PFSK-1 (cell line): ENCODE measurements at regions not wholly inside any gene's neighbourhood (a gene's known extent, or its start where the extent isn't known, plus 50 kb on each side); places are given as distances from the start of the nearest gene placed in this dataset.

Experiments
- FOXP2 ChIP-seq: optimal IDR thresholded peaks from 2 replicates; pipeline ENCODE3; 2011; ENCODE audit warnings: borderline replicate concordance, control low read depth, inconsistent platforms; ENCODE audit not compliant: insufficient read depth; ENCODE audit errors: extremely low read length, extremely low read depth
- POLR2AphosphoS5 ChIP-seq: IDR thresholded peaks from 2 replicates; pipeline ENCODE4 v1.6.1; 2012; ENCODE audit warnings: low read depth, mild to moderate bottlenecking, control low read depth, low read length, moderate library complexity
- REST ChIP-seq, 2 experiments: IDR thresholded peaks; 2 replicates each; pipeline versions ENCODE4 v1.6.1 to v1.8.0; 2011 to 2012; ENCODE audit warnings: low read depth in 2 of 2, low read length in 2 of 2, control low read depth in 1 of 2, inconsistent platforms in 1 of 2, mild to moderate bottlenecking in 1 of 2, moderate library complexity in 1 of 2; ENCODE audit not compliant: insufficient read depth in 1 of 2
- SIN3A ChIP-seq: IDR thresholded peaks from 2 replicates; pipeline ENCODE4 v1.6.1; 2012; ENCODE audit warnings: mild to moderate bottlenecking, low read length, moderate library complexity, borderline replicate concordance; ENCODE audit not compliant: insufficient read depth
- TAF1 ChIP-seq: IDR thresholded peaks from 2 replicates; pipeline ENCODE4 v1.6.1; 2012; ENCODE audit warnings: low read length, control low read depth, borderline replicate concordance; ENCODE audit not compliant: insufficient read depth

- TF ChIP-seq FOXP2 = no peak
- TF ChIP-seq TAF1 = no peak
- no peak for TF ChIP-seq SIN3A
- no peak for TF ChIP-seq POLR2AphosphoS5
- TF ChIP-seq REST (IDR thresholded peaks at IDR 0.05; ENCODE audit: insufficient read depth in 1 of 2, low read depth in 2 of 2, low read length in 2 of 2) = no peak
Measured at GRCh38 chr22:47806894-47807293, 1044.4 kb downstream of the TBC1D22A start.

- TF ChIP-seq FOXP2 (no peak), SIN3A (no peak), REST (IDR thresholded peaks at IDR 0.05; ENCODE audit: insufficient read depth in 1 of 2, low read depth in 2 of 2, low read length in 2 of 2) (no peak), TAF1 (no peak), POLR2AphosphoS5 (no peak)
Measured at GRCh38 chr22:47805394-47805935, 1043.0 kb downstream of the TBC1D22A start.

- TF ChIP-seq POLR2AphosphoS5 (no peak), SIN3A (no peak), REST (IDR thresholded peaks at IDR 0.05; ENCODE audit: insufficient read depth in 1 of 2, low read depth in 2 of 2, low read length in 2 of 2) (no peak), FOXP2 (no peak), TAF1 (no peak)
Measured at GRCh38 chr22:47804281-47804680, 1041.8 kb downstream of the TBC1D22A start.

- TF ChIP-seq SIN3A (no peak), POLR2AphosphoS5 (no peak), FOXP2 (no peak)
Measured at GRCh38 chr22:47802421-47802820, 1040.0 kb downstream of the TBC1D22A start.

GRCh38 chr22:47801541-47802245 is 1039.2 kb downstream of the TBC1D22A start:
- no peak for TF ChIP-seq SIN3A

GRCh38 chr22:47798229-47798628 is 1035.8 kb downstream of the TBC1D22A start:
- no peak for TF ChIP-seq TAF1
- TF ChIP-seq POLR2AphosphoS5 = no peak
- no peak for TF ChIP-seq REST (IDR thresholded peaks at IDR 0.05; ENCODE audit: insufficient read depth in 1 of 2, low read depth in 2 of 2, low read length in 2 of 2)
- no peak for TF ChIP-seq SIN3A
- TF ChIP-seq FOXP2 = no peak
